GM23338 (cell line): ENCODE measurements at regions not wholly inside any gene's neighbourhood (a gene's known extent, or its start where the extent isn't known, plus 50 kb on each side); places are given as distances from the start of the nearest gene placed in this dataset. TPM values are rescaled to one million over a fixed set of nuclear protein-coding genes. Genes with fewer than 3 reads are reported as not detected.

Experiments used
- ATAC-seq: fragments of 200-7000 bp; cut with Tn5 transposase; 3 replicates; pipeline ENCODE4 v1.9.1; 2020
- DNase-seq: peaks from one replicate; pipeline ENCODE4 v3.0.0-alpha.2; 2015; ENCODE audit warnings: low spot score
- H2AFZ ChIP-seq: fragments of 200-600 bp; sonication (generic); 2 replicates; pipeline ENCODE4 v1.8.0; 2016; ENCODE audit warnings: antibody characterized with exemption, mild to moderate bottlenecking, moderate library complexity
- H3F3A ChIP-seq: fragments of 200-600 bp; sonication (generic); replicated peaks from 2 replicates; pipeline ENCODE4 v1.8.0; 2017; ENCODE audit warnings: antibody characterized with exemption, mixed run types, low read depth
- H3K27ac ChIP-seq: fragments of 200-600 bp; sonication (generic); 2 replicates; pipeline ENCODE4 v1.6.1; 2016; ENCODE audit warnings: low read depth
- H3K27me3 ChIP-seq: fragments of 200-600 bp; sonication (generic); 2 replicates; pipeline ENCODE4 v1.8.0; 2016; ENCODE audit warnings: mild to moderate bottlenecking, mixed run types, moderate library complexity; ENCODE audit not compliant: insufficient read depth
- H3K36me3 ChIP-seq: fragments of 200-600 bp; sonication (generic); 2 replicates; pipeline ENCODE4 v1.8.0; 2016; ENCODE audit warnings: mild to moderate bottlenecking; ENCODE audit not compliant: insufficient read depth
- H3K4me1 ChIP-seq: fragments of 200-600 bp; sonication (generic); 2 replicates; pipeline ENCODE4 v1.8.0; 2016; ENCODE audit warnings: mild to moderate bottlenecking, moderate library complexity; ENCODE audit not compliant: insufficient read depth
- H3K4me2 ChIP-seq: fragments of 200-600 bp; sonication (generic); 2 replicates; pipeline ENCODE4 v1.7.1; 2017; ENCODE audit warnings: mixed run types
- H3K4me3 ChIP-seq: fragments of 200-600 bp; sonication (generic); 2 replicates; pipeline ENCODE4 v1.6.1; 2016; ENCODE audit warnings: mixed run types
- H3K79me2 ChIP-seq: fragments of 200-600 bp; sonication (generic); replicated peaks from 2 replicates; pipeline ENCODE4 v1.8.0; 2017; ENCODE audit warnings: mild to moderate bottlenecking; ENCODE audit not compliant: insufficient read depth
- H3K9me2 ChIP-seq: fragments of 200-600 bp; sonication (generic); 2 replicates; pipeline ENCODE4 v1.8.0; 2017; ENCODE audit not compliant: insufficient read depth
- H4K20me1 ChIP-seq: fragments of 200-600 bp; sonication (generic); replicated peaks from 2 replicates; pipeline ENCODE4 v1.8.0; 2017; ENCODE audit warnings: mild to moderate bottlenecking; ENCODE audit not compliant: insufficient read depth
- H3K27ac Mint-ChIP-seq: 2 replicates; pipeline ENCODE4 v1.8.0; 2020; ENCODE audit warnings: inconsistent platforms, mild to moderate bottlenecking, moderate library complexity, mixed read lengths
- H3K27me3 Mint-ChIP-seq: 3 replicates; pipeline ENCODE4 v1.8.0; 2022; ENCODE audit warnings: low read depth, mild to moderate bottlenecking, moderate library complexity, mixed read lengths, inconsistent platforms; ENCODE audit not compliant: insufficient read depth, poor library complexity
- H3K36me3 Mint-ChIP-seq: 3 replicates; pipeline ENCODE4 v1.8.0; 2021; ENCODE audit warnings: low read depth, mild to moderate bottlenecking, inconsistent platforms, moderate library complexity, mixed read lengths
- H3K4me1 Mint-ChIP-seq: 3 replicates; pipeline ENCODE4 v1.8.0; 2020; ENCODE audit warnings: mild to moderate bottlenecking, inconsistent platforms, mixed read lengths
- H3K4me3 Mint-ChIP-seq: 3 replicates; pipeline ENCODE4 v1.8.0; 2021; ENCODE audit warnings: moderate library complexity, mild to moderate bottlenecking, inconsistent platforms, mixed read lengths
- H3K9me3 Mint-ChIP-seq: 3 replicates; pipeline ENCODE4 v1.8.0; 2020; ENCODE audit warnings: moderate library complexity, mild to moderate bottlenecking, inconsistent platforms, mixed read lengths
- ETS1 ChIP-seq: IDR thresholded peaks from 2 replicates; pipeline ENCODE4 v1.6.1; 2016; ENCODE audit warnings: antibody characterized with exemption
- EZH2phosphoT487 ChIP-seq: fragments of 200-600 bp; sonication (generic); IDR thresholded peaks from one replicate; pipeline ENCODE4 v1.8.1; 2018; ENCODE audit warnings: antibody characterized with exemption; ENCODE audit not compliant: unreplicated experiment
- NANOG ChIP-seq: IDR thresholded peaks from 2 replicates; pipeline ENCODE4 v1.6.1; 2016; ENCODE audit warnings: antibody characterized with exemption, borderline replicate concordance
- POLR2AphosphoS5 ChIP-seq: IDR thresholded peaks from 2 replicates; pipeline ENCODE4 v1.6.1; 2016; ENCODE audit warnings: antibody characterized with exemption, low read depth
- STAT1 ChIP-seq: IDR thresholded peaks from one replicate; pipeline ENCODE4 v1.6.1; 2016; ENCODE audit warnings: antibody characterized with exemption; ENCODE audit not compliant: unreplicated experiment
- ZNF331 ChIP-seq: fragments of 250-450 bp; sonication (Bioruptor Pico); IDR thresholded peaks from 2 replicates; pipeline ENCODE4 v1.5.0; 2020; ENCODE audit warnings: low read depth, mild to moderate bottlenecking, moderate library complexity
- microRNA-seq: library from miRNA; unstranded; fragments of <30 nt; microRNA quantifications from one replicate; pipeline ENCODE4, GENCODE V29; 2017
- small RNA-seq: library from RNA; depleted of rRNA; stranded (forward); fragments of <200 nt; gene quantifications from one replicate; pipeline ENCODE3, GENCODE V24; 2014; ENCODE audit warnings: low replicate concordance
- TF ChIP-seq, protein P1 (sequence below), 2 experiments: fragments of 200-600 bp in 1 of 2; sonication (generic) in 1 of 2; conservative IDR thresholded peaks; 2 replicates each; pipeline versions ENCODE4 v1.5.1 to v1.6.1; 2016 to 2017; ENCODE audit warnings: antibody characterized with exemption in 2 of 2, low read depth in 2 of 2, mild to moderate bottlenecking in 2 of 2, moderate library complexity in 1 of 2
- TF ChIP-seq, protein P2 (sequence below): IDR thresholded peaks from one replicate; pipeline ENCODE4 v1.6.1; 2018; ENCODE audit warnings: antibody characterized with exemption; ENCODE audit not compliant: unreplicated experiment

- no peak for ATAC-seq
These were observed 51.5 kb upstream of the CDH19 start for GRCh38 chr18:66655407-66655806.

More at GRCh38 chr18:66655407-66655806, 51.5 kb upstream of the CDH19 start:
- Mint-ChIP-seq H3K4me3 (no peak overlapping the region), H3K9me3 (no peaks in the 10 kb centered on the region), H3K4me1 (peaks cover 23% of the 10 kb centered on the region), H3K36me3 (no peaks in the 10 kb centered on the region), H3K27ac (no peak overlapping the region), H3K27me3 (no peaks in the 10 kb centered on the region)
- H3K4me1 ChIP-seq = peaks cover 12% of the 10 kb centered on the region
- H3K9me2 ChIP-seq = no peaks in the 10 kb centered on the region
- no peaks in the 10 kb centered on the region for H3K79me2 ChIP-seq
- H3K4me3 ChIP-seq = no peak overlapping the region
- H3K36me3 ChIP-seq = no peaks in the 10 kb centered on the region
- no peak overlapping the region for H3K4me2 ChIP-seq
- no peak overlapping the region for H2AFZ ChIP-seq
- H4K20me1 ChIP-seq = no peaks in the 10 kb centered on the region
- no peaks in the 10 kb centered on the region for H3K27me3 ChIP-seq
- DNase-seq = no peak
- H3K27ac ChIP-seq = no peak overlapping the region
- H3F3A ChIP-seq = no peaks in the 10 kb centered on the region
- TF ChIP-seq NANOG (no peak), EZH2phosphoT487 (no peak), POLR2AphosphoS5 (no peak), ZNF331 (CRISPR knock-in tag) (no peak), ETS1 (no peak), STAT1 (no peak)
- TF ChIP-seq, protein P1, sequence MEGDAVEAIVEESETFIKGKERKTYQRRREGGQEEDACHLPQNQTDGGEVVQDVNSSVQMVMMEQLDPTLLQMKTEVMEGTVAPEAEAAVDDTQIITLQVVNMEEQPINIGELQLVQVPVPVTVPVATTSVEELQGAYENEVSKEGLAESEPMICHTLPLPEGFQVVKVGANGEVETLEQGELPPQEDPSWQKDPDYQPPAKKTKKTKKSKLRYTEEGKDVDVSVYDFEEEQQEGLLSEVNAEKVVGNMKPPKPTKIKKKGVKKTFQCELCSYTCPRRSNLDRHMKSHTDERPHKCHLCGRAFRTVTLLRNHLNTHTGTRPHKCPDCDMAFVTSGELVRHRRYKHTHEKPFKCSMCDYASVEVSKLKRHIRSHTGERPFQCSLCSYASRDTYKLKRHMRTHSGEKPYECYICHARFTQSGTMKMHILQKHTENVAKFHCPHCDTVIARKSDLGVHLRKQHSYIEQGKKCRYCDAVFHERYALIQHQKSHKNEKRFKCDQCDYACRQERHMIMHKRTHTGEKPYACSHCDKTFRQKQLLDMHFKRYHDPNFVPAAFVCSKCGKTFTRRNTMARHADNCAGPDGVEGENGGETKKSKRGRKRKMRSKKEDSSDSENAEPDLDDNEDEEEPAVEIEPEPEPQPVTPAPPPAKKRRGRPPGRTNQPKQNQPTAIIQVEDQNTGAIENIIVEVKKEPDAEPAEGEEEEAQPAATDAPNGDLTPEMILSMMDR (conservative IDR thresholded peaks at IDR 0.05; ENCODE audit: low read depth in 2 of 2) = no peak
- TF ChIP-seq, protein P2, sequence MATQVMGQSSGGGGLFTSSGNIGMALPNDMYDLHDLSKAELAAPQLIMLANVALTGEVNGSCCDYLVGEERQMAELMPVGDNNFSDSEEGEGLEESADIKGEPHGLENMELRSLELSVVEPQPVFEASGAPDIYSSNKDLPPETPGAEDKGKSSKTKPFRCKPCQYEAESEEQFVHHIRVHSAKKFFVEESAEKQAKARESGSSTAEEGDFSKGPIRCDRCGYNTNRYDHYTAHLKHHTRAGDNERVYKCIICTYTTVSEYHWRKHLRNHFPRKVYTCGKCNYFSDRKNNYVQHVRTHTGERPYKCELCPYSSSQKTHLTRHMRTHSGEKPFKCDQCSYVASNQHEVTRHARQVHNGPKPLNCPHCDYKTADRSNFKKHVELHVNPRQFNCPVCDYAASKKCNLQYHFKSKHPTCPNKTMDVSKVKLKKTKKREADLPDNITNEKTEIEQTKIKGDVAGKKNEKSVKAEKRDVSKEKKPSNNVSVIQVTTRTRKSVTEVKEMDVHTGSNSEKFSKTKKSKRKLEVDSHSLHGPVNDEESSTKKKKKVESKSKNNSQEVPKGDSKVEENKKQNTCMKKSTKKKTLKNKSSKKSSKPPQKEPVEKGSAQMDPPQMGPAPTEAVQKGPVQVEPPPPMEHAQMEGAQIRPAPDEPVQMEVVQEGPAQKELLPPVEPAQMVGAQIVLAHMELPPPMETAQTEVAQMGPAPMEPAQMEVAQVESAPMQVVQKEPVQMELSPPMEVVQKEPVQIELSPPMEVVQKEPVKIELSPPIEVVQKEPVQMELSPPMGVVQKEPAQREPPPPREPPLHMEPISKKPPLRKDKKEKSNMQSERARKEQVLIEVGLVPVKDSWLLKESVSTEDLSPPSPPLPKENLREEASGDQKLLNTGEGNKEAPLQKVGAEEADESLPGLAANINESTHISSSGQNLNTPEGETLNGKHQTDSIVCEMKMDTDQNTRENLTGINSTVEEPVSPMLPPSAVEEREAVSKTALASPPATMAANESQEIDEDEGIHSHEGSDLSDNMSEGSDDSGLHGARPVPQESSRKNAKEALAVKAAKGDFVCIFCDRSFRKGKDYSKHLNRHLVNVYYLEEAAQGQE = no peak

Small RNA genes lying in the stretch of these regions (microRNA-seq; reads per million reads assigned to microRNA genes)
- not detected for gene MIR5011

Small RNA genes lying in the stretch of these regions (small RNA-seq; reads per million reads assigned to genes)
- gene AC091042.1 (not detected), gene MIR5011 (not detected), gene RNU6-1037P (not detected), gene RPL31P9 (not detected)
